ENCODE measurements at regions not wholly inside any gene's neighbourhood (a gene's known extent, or its start where the extent isn't known, plus 50 kb on each side); places are given as distances from the start of the nearest gene placed in this dataset.

DNA sequence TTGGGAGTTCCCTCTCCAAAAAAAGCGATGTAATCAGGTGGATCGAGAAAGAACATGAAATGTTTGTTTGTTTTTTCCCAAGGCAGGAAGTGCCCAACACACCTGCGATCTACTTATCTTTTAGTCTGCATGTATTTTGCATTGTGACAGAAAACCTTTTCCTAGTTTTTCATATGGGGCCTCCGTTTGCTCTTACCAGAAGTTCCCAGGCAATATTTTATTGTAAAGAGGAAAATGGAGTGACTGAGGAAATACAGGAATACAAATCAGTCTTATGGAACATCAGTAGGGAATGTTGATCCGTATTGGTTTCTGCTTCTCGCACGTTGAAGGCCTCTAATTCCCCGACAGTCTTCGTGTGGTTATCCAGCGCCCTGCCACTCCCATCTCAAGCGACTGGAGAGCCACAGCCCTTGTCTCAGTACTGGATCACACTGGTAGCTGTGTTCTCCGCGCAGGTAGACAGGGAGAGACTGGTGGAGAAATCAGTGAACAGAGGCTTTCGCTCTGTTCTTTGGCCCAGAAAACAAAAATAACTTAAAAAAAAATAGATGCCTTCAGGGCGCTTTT, 107.4 kb downstream of the TRIM27 start:
- TF ChIP-seq, protein P1, sequence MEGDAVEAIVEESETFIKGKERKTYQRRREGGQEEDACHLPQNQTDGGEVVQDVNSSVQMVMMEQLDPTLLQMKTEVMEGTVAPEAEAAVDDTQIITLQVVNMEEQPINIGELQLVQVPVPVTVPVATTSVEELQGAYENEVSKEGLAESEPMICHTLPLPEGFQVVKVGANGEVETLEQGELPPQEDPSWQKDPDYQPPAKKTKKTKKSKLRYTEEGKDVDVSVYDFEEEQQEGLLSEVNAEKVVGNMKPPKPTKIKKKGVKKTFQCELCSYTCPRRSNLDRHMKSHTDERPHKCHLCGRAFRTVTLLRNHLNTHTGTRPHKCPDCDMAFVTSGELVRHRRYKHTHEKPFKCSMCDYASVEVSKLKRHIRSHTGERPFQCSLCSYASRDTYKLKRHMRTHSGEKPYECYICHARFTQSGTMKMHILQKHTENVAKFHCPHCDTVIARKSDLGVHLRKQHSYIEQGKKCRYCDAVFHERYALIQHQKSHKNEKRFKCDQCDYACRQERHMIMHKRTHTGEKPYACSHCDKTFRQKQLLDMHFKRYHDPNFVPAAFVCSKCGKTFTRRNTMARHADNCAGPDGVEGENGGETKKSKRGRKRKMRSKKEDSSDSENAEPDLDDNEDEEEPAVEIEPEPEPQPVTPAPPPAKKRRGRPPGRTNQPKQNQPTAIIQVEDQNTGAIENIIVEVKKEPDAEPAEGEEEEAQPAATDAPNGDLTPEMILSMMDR (IDR thresholded peaks at IDR 0.05; ENCODE audit: extremely low read depth, low read depth, low read length) = no peak
- DNase-seq (ENCODE audit: insufficient read length, low spot score, missing footprints) = no peak
- H3K27ac ChIP-seq (ENCODE audit: low read depth, low read length) = no peak overlapping the region
- H3K4me2 ChIP-seq (ENCODE audit: insufficient read depth, low read length) = peak overlapping the region; percentile 67
- peaks cover 6% of the 10 kb centered on the region for H3K4me1 ChIP-seq (ENCODE audit: insufficient read depth, low read length)
- no peaks in the 10 kb centered on the region for H4K20me1 ChIP-seq (ENCODE audit: insufficient read depth, low read length)
- H3K79me2 ChIP-seq (ENCODE audit: insufficient read depth, low read length) = no peaks in the 10 kb centered on the region
- H3K9me3 ChIP-seq (ENCODE audit: low read depth, low read length) = no peaks in the 10 kb centered on the region
- H3K36me3 ChIP-seq (ENCODE audit: insufficient read depth, low read length) = no peaks in the 10 kb centered on the region
- peak overlapping the region; percentile 22 for H3K4me3 ChIP-seq (ENCODE audit: insufficient read depth, low read length)
- H2AFZ ChIP-seq (ENCODE audit: low read length) = no peak overlapping the region
- H3K27me3 ChIP-seq (ENCODE audit: insufficient read depth, low read length) = peaks cover 47% of the 10 kb centered on the region

DNA sequence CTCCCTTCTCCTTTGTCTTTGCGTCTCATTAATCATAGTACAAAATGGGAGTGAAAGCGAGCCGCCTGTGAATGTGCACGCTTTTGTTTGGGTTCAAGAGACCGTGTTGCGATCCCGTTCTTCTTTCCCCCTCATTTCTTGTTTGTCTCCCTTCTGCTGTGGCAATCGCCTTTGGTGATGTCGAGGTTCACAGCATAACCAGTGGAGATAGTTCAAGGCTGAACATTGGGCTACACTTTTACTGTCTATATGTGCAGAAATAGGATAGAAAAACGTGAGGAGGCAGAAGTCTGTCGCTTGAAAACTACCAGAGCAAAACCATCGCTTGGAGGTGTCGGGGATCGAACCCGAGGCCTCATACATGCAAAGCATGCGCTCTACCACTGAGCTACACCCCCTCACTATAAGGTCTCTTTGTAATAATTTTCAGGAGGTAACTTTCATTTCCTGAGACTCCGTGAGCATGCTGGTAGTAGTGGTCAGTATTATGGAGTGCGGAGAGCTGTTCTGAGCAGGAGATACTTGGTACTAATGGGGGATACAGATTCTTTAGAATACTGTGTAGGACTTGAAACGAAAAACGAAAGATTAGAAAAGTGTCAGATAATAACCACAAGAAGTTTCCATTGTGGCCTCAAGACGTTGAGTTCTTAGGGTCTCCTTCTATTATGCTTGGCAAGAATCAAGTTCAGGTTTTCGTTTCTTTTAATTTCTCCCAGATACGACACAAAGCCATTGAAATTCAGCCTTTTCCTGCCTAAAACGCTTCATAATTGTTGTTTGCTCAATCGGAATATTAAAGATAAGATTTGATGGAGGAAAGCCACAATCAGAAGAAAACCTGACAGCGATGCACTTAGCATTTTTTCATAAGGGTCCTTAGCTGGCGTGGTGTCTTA, 106.6 kb downstream of the TRIM27 start:
- TF ChIP-seq, protein P1 (IDR thresholded peaks at IDR 0.05; ENCODE audit: extremely low read depth, low read depth, low read length) = no peak
- peak overlapping the region; percentile 34 for H3K4me3 ChIP-seq (ENCODE audit: insufficient read depth, low read length)
- H2AFZ ChIP-seq (ENCODE audit: low read length) = no peak overlapping the region
- no peaks in the 10 kb centered on the region for H3K79me2 ChIP-seq (ENCODE audit: insufficient read depth, low read length)
- no peaks in the 10 kb centered on the region for H3K36me3 ChIP-seq (ENCODE audit: insufficient read depth, low read length)
- peaks cover 6% of the 10 kb centered on the region for H3K4me1 ChIP-seq (ENCODE audit: insufficient read depth, low read length)
- peak; percentile 74 for DNase-seq (ENCODE audit: insufficient read length, low spot score, missing footprints)
- H3K9me3 ChIP-seq (ENCODE audit: low read depth, low read length) = no peaks in the 10 kb centered on the region
- peak overlapping the region; percentile 67 for H3K4me2 ChIP-seq (ENCODE audit: insufficient read depth, low read length)
- peaks cover 39% of the 10 kb centered on the region for H3K27me3 ChIP-seq (ENCODE audit: insufficient read depth, low read length)
- no peaks in the 10 kb centered on the region for H4K20me1 ChIP-seq (ENCODE audit: insufficient read depth, low read length)
- no peak overlapping the region for H3K27ac ChIP-seq (ENCODE audit: low read depth, low read length)

DNA sequence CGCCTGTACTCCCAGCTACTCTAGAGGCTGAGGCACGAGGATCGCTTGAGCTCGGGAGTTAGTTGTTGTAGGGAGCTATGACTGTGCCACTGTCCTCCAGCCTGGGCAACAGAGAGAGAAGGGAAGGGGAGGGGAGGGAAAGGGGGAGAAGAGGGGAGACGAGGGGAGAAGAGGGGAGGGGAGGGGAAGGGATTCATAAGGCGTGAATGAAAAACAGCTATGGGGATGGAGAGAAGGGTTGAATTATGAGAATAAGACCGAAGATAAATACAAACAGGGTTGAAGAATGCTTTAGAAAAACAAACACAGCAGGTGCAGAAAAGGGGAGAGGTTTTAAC, 106.0 kb downstream of the TRIM27 start:
- H3K79me2 ChIP-seq (ENCODE audit: insufficient read depth, low read length) = no peaks in the 10 kb centered on the region
- TF ChIP-seq, protein P1 (IDR thresholded peaks at IDR 0.05; ENCODE audit: extremely low read depth, low read depth, low read length) = no peak
- H3K4me2 ChIP-seq (ENCODE audit: insufficient read depth, low read length) = peak overlapping the region; percentile 67
- H3K4me1 ChIP-seq (ENCODE audit: insufficient read depth, low read length) = peaks cover 6% of the 10 kb centered on the region
- no peaks in the 10 kb centered on the region for H4K20me1 ChIP-seq (ENCODE audit: insufficient read depth, low read length)
- H3K27ac ChIP-seq (ENCODE audit: low read depth, low read length) = no peak overlapping the region
- H3K9me3 ChIP-seq (ENCODE audit: low read depth, low read length) = no peaks in the 10 kb centered on the region
- peaks cover 33% of the 10 kb centered on the region for H3K27me3 ChIP-seq (ENCODE audit: insufficient read depth, low read length)
- no peaks in the 10 kb centered on the region for H3K36me3 ChIP-seq (ENCODE audit: insufficient read depth, low read length)
- DNase-seq (ENCODE audit: insufficient read length, low spot score, missing footprints) = no peak
- H3K4me3 ChIP-seq (ENCODE audit: insufficient read depth, low read length) = peak overlapping the region; percentile 34
- no peak overlapping the region for H2AFZ ChIP-seq (ENCODE audit: low read length)
